ENCODE measurements at regions not wholly inside any gene's neighbourhood (a gene's known extent, or its start where the extent isn't known, plus 50 kb on each side); places are given as distances from the start of the nearest gene placed in this dataset.

GRCh38 chr14:58846682-58847465 lies 209.1 kb downstream of the DACT1 start:
- TF ChIP-seq POLR2A (IDR thresholded peaks at IDR 0.05) (no peak), CTCF (IDR thresholded peaks at IDR 0.05) (no peak), EP300 (IDR thresholded peaks at IDR 0.05) (no peak)
